A549 (cell line): ENCODE measurements at regions not wholly inside any gene's neighbourhood (a gene's known extent, or its start where the extent isn't known, plus 50 kb on each side); places are given as distances from the start of the nearest gene placed in this dataset.

Source experiments
- ATAC-seq, 2 experiments: fragments of 200-7000 bp in 1 of 2; fragments of >200 bp in 1 of 2; cut with Nextera tagmentation in 1 of 2; cut with Tn5 transposase in 1 of 2; 3 replicates each; pipeline versions ENCODE4 v1.8.0 to v1.9.1; 2018 to 2020; ENCODE audit warnings: mild to moderate bottlenecking in 1 of 2, moderate library complexity in 1 of 2
- CTCF ChIA-PET: fragments of 300-600 bp; sonication (Branson Sonifier 250); formaldehyde crosslinking; extraction: SDS; loops from one replicate; lab custom pipeline; 2021; ENCODE audit warnings: antibody characterized with exemption, inconsistent platforms; lab: Yijun Ruan, JAX
- POLR2A ChIA-PET: fragments of 350-600 bp; formaldehyde crosslinking; extraction: SDS; loops from one replicate; lab custom pipeline; 2021; ENCODE audit warnings: antibody characterized with exemption, inconsistent platforms; lab: Yijun Ruan, JAX
- DNase-seq, 2 experiments: peaks; one replicate each; pipeline versions ENCODE4 v3.0.0 to v3.0.0-alpha.2; 2011 to 2016; ENCODE audit warnings: low read depth in 1 of 2, low spot score in 1 of 2
- FAIRE-seq: peaks from 2 replicates; lab custom pipeline; 2011; peaks lifted over from hg19 to GRCh38; lab: Jason Lieb, UNC
- H3K27ac ChIP-seq, 2 experiments: fragments of >200 bp; sonication (Bioruptor Twin); formaldehyde crosslinking; 3 replicates each; pipeline ENCODE4 v1.5.1; 2016 to 2017
- H3K4me1 ChIP-seq: fragments of >200 bp; sonication (Bioruptor Twin); formaldehyde crosslinking; 3 replicates; pipeline ENCODE4 v1.6.1; 2016
- H3K4me2 ChIP-seq: fragments of >200 bp; sonication (Bioruptor Twin); formaldehyde crosslinking; 3 replicates; pipeline ENCODE4 v1.6.1; 2016
- H3K4me3 ChIP-seq: fragments of >200 bp; sonication (Bioruptor Twin); formaldehyde crosslinking; 3 replicates; pipeline ENCODE4 v1.5.1; 2016
- H3K9me3 ChIP-seq: fragments of >200 bp; sonication (Bioruptor Twin); formaldehyde crosslinking; 3 replicates; pipeline ENCODE4 v1.6.1; 2016
- BHLHE40 ChIP-seq: IDR thresholded peaks from 2 replicates; pipeline ENCODE4 v1.6.1; 2012; ENCODE audit warnings: low read depth, low read length, inconsistent platforms
- CBX2 ChIP-seq: fragments of 200-600 bp; sonication (generic); IDR thresholded peaks from 2 replicates; pipeline ENCODE4 v1.6.1; 2016; ENCODE audit warnings: low read depth, mild to moderate bottlenecking, borderline replicate concordance
- CHD2 ChIP-seq: fragments of 150-350 bp; IDR thresholded peaks from 2 replicates; pipeline ENCODE4 v1.6.1; 2014; ENCODE audit warnings: low read length; ENCODE audit not compliant: partially characterized antibody
- EHF ChIP-seq: fragments of 250-450 bp; sonication (Bioruptor Pico); IDR thresholded peaks from 2 replicates; pipeline ENCODE4 v1.5.0; 2020; ENCODE audit warnings: mild to moderate bottlenecking
- ESRRA ChIP-seq: fragments of 150-350 bp; IDR thresholded peaks from 2 replicates; pipeline ENCODE4 v1.6.1; 2014; ENCODE audit warnings: mild to moderate bottlenecking, low read length, borderline replicate concordance
- FOSB ChIP-seq: fragments of 250-450 bp; sonication (Bioruptor Pico); IDR thresholded peaks from 2 replicates; pipeline ENCODE4 v1.5.0; 2020; ENCODE audit warnings: mild to moderate bottlenecking, moderate library complexity
- FOSL2 ChIP-seq, 2 experiments: fragments of 450-650 bp in 1 of 2; fragments of >200 bp in 1 of 2; sonication (Bioruptor Twin) in 1 of 2; formaldehyde crosslinking; IDR thresholded peaks; 2 replicates each; pipeline versions ENCODE4 v1.5.0 to v1.6.1; 2016 to 2020; ENCODE audit warnings: mild to moderate bottlenecking in 1 of 2, moderate library complexity in 1 of 2
- HDAC2 ChIP-seq: fragments of 200-600 bp; sonication (generic); IDR thresholded peaks from 2 replicates; pipeline ENCODE4 v1.6.1; 2016
- HEYL ChIP-seq: fragments of 250-450 bp; sonication (Bioruptor Pico); IDR thresholded peaks from 2 replicates; pipeline ENCODE4 v1.8.0; 2021; ENCODE audit warnings: mild to moderate bottlenecking, moderate library complexity
- HOXA7 ChIP-seq: fragments of 250-450 bp; sonication (Bioruptor Pico); IDR thresholded peaks from 2 replicates; pipeline ENCODE4 v1.5.0; 2020; ENCODE audit warnings: mild to moderate bottlenecking, moderate library complexity
- HOXB5 ChIP-seq: fragments of 250-450 bp; sonication (Bioruptor Pico); IDR thresholded peaks from 2 replicates; pipeline ENCODE4 v1.5.0; 2020; ENCODE audit warnings: mild to moderate bottlenecking, moderate library complexity
- KDM5A ChIP-seq: fragments of 200-600 bp; sonication (generic); IDR thresholded peaks from 2 replicates; pipeline ENCODE4 v1.6.1; 2016; ENCODE audit warnings: antibody characterized with exemption, mild to moderate bottlenecking
- MAFK ChIP-seq: fragments of 450-650 bp; IDR thresholded peaks from 2 replicates; pipeline ENCODE4 v1.6.1; 2014; ENCODE audit not compliant: partially characterized antibody
- MAZ ChIP-seq: fragments of 150-350 bp; IDR thresholded peaks from 2 replicates; pipeline ENCODE4 v1.6.1; 2014; ENCODE audit warnings: antibody characterized with exemption, low read depth, low read length, borderline replicate concordance
- MYC ChIP-seq: IDR thresholded peaks from 2 replicates; pipeline ENCODE4 v1.6.1; 2012; ENCODE audit warnings: mild to moderate bottlenecking, inconsistent platforms, low read length, improper control_type of control experiment, borderline replicate concordance
- NPAS2 ChIP-seq: fragments of 250-450 bp; sonication (Bioruptor Pico); IDR thresholded peaks from 2 replicates; pipeline ENCODE4 v1.8.0; 2022; ENCODE audit warnings: mild to moderate bottlenecking, moderate library complexity, borderline replicate concordance
- REST ChIP-seq: fragments of 200-600 bp; sonication (generic); IDR thresholded peaks from 2 replicates; pipeline ENCODE4 v1.6.1; 2016; ENCODE audit warnings: antibody characterized with exemption, mild to moderate bottlenecking, moderate library complexity
- USF2 ChIP-seq: fragments of 450-650 bp; IDR thresholded peaks from 2 replicates; pipeline ENCODE4 v1.6.1; 2014; ENCODE audit warnings: antibody characterized with exemption
- ZFP36 ChIP-seq: fragments of 450-650 bp; IDR thresholded peaks from 2 replicates; pipeline ENCODE4 v1.6.1; 2014; ENCODE audit warnings: borderline replicate concordance; ENCODE audit not compliant: partially characterized antibody
- WGBS: methylation state at CpG from one replicate; pipeline ENCODE4 v1.1.6; 2017; ENCODE audit errors: missing lambda C conversion rate; 5-methylcytosine and 5-hydroxymethylcytosine counted together
- TF ChIP-seq, protein P1 (sequence below): fragments of 250-450 bp; sonication (Bioruptor Pico); IDR thresholded peaks from 2 replicates; pipeline ENCODE4 v1.5.0; 2020; ENCODE audit warnings: low read depth, mild to moderate bottlenecking, moderate library complexity

DNA sequence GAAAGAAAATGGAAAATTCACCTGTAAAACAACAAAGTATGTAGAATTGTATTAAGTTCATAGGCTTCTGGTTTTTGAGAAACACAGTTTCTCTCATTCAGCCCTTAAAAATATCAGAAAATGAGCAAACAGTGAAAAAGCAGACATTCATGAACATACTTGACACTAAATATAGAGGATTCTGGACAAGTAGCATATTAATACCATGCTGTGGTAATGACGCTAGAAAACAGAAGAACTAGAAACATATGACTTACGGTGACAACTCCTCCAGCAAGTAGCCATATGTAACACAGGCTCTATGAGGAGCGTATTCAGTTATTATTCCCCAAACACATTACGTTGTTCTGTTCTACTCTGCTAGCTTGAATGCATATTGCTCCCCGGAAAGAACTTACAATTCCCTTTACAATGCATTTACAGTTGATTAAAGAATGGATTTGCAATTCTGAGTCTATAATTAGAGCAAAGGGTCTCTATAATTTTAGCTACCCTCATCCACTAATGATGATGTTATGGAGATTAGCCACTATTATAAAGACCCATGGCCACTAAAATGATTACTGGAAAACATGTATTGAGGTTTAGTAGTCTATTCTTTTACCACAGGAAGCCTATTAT lies 672.1 kb downstream of the EFNB2 start (continued):
- TF ChIP-seq ZFP36 (no peak), HOXB5 (CRISPR knock-in tag) (no peak)

DNA sequence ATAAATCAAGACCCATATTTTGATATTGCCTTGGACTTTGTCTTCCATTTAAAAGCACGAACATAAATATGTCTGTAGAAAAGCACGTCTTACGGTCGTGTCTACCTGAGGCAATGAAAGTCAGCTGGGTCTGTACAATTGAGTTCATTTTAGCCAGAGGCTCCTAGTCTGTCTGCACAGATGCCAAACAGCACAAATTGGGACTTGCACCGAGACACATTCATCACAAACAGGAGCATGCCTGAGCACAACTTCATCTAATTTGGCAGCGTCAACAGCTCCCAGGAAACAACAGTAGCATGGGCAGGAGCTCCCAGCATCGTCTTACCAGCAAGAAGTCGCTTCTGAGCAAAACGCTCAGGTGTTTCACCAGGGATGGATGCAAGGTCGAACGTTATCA lies 687.0 kb downstream of the EFNB2 start:
- TF ChIP-seq HOXA7 (CRISPR knock-in tag) = no peak
- TF ChIP-seq ZFP36 = no peak
- TF ChIP-seq FOSL2 (IDR thresholded peaks at IDR 0.05) = no peak
- TF ChIP-seq FOSL2 (CRISPR knock-in tag; IDR thresholded peaks at IDR 0.05) = no peak
- TF ChIP-seq EHF (CRISPR knock-in tag) = no peak
- TF ChIP-seq KDM5A = no peak
- TF ChIP-seq CHD2 = no peak
- TF ChIP-seq HDAC2 = no peak
- TF ChIP-seq MAZ = no peak
- TF ChIP-seq CBX2 = no peak
- no peak for TF ChIP-seq MAFK
- TF ChIP-seq MYC = no peak
- TF ChIP-seq FOSB (CRISPR knock-in tag) = no peak
- TF ChIP-seq USF2 = no peak
- TF ChIP-seq, all 56 proteins: peak for 0
- no peaks in the 10 kb centered on the region for H3K9me3 ChIP-seq
- DNase-seq (no peak), FAIRE-seq (no peak), ATAC-seq (no peak)
- WGBS = 41% methylated on average over 10 of the region's 11 CpGs
- POLR2A ChIA-PET = no interaction called here
- H3K27ac ChIP-seq = no peak overlapping the region
- H3K4me3 ChIP-seq = no peak overlapping the region
- CTCF ChIA-PET = no interaction called here
- no peaks in the 10 kb centered on the region for H3K4me1 ChIP-seq
- H3K4me2 ChIP-seq = no peak overlapping the region

DNA sequence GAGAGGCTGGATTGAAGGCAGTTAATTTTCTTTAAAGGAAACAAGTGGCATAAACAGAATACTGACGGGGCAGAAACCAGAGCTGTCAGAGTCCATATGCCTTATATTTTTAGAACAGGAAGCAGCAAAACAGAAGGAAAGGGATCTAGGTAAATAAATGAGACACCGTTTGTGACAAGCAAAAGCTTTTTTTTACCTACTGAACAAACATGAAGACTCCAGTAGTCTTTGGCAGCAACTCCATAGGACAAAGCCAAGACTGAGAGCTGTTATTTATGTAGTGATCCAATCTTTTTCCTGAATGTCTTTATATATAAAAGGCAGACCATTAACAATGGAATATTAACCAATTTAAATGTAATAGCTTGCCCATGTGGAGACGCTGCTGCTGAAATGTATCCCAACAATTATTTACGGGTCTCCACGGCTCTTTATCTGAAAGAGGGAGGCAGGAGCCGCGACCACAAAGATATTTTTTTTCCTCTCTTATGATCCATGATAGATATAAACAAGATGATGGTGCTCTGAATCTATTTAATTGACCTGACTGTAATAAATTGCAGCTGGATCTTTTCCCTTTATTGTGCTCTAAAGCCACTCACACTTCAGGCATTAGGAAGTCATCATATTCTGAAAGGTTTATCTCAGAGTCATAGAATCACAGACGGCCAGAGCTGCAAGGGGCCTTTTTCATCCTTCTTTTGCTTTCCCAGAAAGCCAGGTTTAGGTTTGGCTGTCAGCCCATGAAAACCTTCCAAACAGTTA lies 687.8 kb downstream of the EFNB2 start:
- FAIRE-seq (no peak), DNase-seq (no peak), ATAC-seq (no peak)
- POLR2A ChIA-PET = no interaction called here
- TF ChIP-seq ZFP36 (no peak), ESRRA (no peak), HEYL (CRISPR knock-in tag) (no peak), REST (no peak), NPAS2 (CRISPR knock-in tag) (no peak), BHLHE40 (no peak)
- TF ChIP-seq, protein P1, sequence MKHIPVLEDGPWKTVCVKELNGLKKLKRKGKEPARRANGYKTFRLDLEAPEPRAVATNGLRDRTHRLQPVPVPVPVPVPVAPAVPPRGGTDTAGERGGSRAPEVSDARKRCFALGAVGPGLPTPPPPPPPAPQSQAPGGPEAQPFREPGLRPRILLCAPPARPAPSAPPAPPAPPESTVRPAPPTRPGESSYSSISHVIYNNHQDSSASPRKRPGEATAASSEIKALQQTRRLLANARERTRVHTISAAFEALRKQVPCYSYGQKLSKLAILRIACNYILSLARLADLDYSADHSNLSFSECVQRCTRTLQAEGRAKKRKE (CRISPR knock-in tag) = no peak
- CTCF ChIA-PET = no interaction called here
- Histone ChIP-seq H3K4me1 (no peaks in the 10 kb centered on the region), H3K9me3 (no peaks in the 10 kb centered on the region), H3K27ac (no peak overlapping the region), H3K4me2 (no peak overlapping the region), H3K4me3 (no peak overlapping the region)
- 34% methylated on average over 8 of the region's 8 CpGs for WGBS
